SH-SY5Y (cell line): ENCODE measurements at regions not wholly inside any gene's neighbourhood (a gene's known extent, or its start where the extent isn't known, plus 50 kb on each side); places are given as distances from the start of the nearest gene placed in this dataset.

Experiments
- GATA2 ChIP-seq: IDR thresholded peaks from 2 replicates; pipeline ENCODE4 v1.6.1; 2011; ENCODE audit warnings: mild to moderate bottlenecking, low read depth, low read length
- GATA3 ChIP-seq: IDR thresholded peaks from 2 replicates; pipeline ENCODE4 v1.6.1; 2011; ENCODE audit warnings: low read depth, mild to moderate bottlenecking, low read length, moderate library complexity

DNA sequence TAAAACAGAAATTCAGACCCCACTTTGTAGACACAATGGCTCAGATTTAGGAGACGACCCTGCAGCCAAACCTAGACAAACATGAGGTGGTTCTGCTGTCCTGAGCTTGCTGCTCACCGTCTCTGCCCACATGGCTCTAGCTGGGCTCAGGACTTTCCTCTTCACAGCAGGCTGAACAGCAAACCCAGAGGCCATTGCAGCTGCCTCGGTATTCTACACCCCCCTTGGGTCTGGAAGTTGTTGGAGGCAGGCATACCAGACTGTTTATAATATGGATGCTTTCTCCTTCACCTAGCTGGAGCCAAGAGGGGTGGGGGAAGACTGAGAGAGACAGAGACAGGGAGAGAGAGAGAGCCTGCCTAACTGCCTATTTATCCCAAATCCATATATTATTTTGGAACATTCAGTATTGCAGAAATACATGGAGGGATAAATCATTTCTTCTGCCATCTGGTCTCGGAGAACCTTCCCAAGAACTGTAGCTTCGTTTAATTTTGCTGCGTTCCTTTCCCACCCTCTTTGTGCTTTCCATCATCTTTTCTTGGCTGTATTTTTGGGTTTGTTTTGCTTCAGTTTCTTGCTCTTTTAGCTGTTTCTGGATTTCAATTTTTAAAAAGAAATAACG is 628.2 kb upstream of the RBFOX1 start:
- no peak for TF ChIP-seq GATA2
- no peak for TF ChIP-seq GATA3

DNA sequence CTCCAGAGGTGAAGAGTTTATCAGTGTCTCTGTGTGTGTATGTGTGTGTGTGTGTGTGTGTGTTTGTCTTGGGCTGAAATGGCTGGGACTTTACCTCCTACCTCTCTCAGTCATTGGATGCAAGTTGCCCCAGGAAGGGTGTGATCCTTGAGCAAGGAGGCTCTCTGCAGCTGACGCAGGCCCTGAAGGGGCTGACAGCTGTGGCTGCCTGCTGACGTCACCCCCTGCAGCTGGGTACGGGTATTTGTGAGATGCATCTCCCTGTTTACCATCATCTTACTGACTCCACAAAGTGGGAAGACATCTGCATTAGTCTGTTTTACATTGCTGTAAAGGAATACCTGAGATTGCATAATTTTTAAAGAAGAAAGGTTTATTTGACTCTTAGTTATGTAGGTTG is 631.5 kb upstream of the RBFOX1 start:
- TF ChIP-seq GATA2 = no peak
- TF ChIP-seq GATA3 = no peak

DNA sequence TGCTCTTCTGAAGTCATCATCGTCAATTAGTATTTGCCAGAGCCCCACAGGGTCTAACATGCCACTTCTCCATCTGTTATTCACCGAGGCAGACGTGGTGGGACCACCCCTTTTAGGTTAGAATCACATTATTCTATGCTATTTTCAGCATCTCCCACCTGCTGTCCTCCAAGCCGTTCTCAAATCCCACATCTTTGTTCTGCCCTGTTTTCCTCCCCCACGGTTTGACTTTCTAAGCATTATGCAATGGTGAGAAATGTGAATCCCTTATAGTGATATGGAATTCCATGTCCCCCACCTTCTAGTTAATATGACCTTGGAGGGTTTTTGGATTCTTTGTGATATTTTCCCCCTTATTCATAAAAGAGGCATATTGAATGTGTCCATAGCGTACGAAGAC is 634.1 kb upstream of the RBFOX1 start:
- TF ChIP-seq GATA2 (no peak), GATA3 (no peak)

GRCh38 chr16:6695666-6696065 is 637.0 kb upstream of the RBFOX1 start:
- TF ChIP-seq GATA3 (no peak), GATA2 (no peak)

DNA sequence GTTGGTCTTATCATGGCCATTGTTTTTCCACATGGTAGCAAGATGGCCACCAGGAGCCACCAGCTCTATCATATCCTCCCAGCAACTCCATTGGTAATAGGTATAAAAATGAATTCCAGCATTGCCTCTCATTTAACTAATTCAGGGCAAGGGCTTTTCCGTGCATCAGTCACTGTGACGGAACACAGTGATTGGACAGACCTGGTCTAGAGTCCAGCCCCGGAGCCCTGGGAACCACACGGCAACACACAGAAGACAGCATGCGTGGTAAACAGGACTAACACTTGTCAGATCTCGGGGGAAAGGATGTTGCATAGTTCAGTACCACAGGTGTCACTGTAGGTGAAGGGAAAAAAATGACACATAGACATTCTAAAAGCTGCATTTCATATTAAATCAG is 638.0 kb upstream of the RBFOX1 start:
- TF ChIP-seq GATA2 (no peak), GATA3 (no peak)

GRCh38 chr16:6692874-6693273 is 639.8 kb upstream of the RBFOX1 start:
- TF ChIP-seq GATA3 (no peak), GATA2 (no peak)

GRCh38 chr16:6690741-6691140 is 641.9 kb upstream of the RBFOX1 start:
- TF ChIP-seq GATA3 (no peak), GATA2 (no peak)

GRCh38 chr16:6689643-6690042 is 643.0 kb upstream of the RBFOX1 start:
- TF ChIP-seq GATA3 (no peak), GATA2 (no peak)

- TF ChIP-seq GATA2 (no peak), GATA3 (no peak)
Observed at GRCh38 chr16:6687593-6687992, 645.1 kb upstream of the RBFOX1 start.

DNA sequence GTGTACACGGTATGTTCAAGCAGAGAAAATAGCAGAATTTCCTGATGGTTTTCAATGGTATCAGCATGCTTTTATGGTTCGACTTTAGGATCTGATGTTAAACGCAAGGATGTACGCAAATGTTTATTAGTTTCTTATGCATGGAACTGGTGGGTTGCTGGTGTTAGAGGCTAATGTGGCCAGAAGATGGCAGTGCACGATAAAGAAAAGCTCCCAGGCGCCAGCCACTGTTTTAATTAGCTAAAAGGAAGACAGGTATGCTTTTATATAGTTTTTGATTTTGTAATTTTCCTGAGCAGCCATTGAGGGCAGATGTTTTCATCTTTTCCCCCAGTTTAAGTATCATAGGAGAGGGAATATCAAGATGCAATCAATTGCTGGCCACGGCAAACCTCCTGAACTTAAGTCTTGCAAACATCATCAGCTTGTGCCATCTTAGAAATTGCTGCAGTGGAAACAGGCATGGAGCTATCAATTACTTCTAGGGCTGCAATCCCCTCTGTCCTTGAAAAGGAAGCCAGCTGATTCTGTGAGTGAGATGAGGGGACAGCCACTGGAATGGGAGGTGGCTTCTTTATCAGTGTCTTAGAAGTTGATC is 648.5 kb upstream of the RBFOX1 start:
- TF ChIP-seq GATA3 = no peak
- no peak for TF ChIP-seq GATA2

DNA sequence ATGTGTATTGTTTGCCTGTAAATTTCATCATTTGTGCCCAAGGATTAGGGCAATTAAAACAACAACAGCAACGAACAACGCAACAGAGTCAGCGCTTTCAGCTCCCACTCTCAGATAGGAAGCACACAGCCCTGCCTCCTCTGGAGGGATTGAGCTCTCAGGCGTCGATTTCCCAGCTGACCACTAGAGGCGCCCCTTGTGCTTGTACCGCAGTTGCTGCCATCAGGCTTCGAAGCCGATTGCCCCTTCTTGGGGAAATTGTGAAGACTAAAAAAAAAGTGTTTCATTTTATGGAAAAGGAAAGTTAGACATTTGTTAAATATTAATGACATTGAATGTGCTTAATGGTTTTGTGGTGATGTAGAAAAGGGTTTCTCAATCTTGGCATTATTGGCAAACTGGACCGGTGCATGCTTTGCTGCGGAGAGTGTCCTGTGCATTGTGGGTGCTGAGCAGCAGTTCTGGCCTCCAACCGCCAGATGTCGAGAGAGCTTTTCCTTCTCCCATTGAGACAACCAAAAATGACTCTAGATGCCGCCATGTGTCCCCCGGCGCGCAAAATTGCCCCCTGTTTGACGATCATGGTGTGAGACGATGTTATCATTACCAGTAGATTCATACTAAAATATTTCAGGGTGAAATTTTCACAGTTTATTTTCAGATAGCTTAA is 650.4 kb upstream of the RBFOX1 start:
- TF ChIP-seq GATA3 = no peak
- TF ChIP-seq GATA2 = no peak

DNA sequence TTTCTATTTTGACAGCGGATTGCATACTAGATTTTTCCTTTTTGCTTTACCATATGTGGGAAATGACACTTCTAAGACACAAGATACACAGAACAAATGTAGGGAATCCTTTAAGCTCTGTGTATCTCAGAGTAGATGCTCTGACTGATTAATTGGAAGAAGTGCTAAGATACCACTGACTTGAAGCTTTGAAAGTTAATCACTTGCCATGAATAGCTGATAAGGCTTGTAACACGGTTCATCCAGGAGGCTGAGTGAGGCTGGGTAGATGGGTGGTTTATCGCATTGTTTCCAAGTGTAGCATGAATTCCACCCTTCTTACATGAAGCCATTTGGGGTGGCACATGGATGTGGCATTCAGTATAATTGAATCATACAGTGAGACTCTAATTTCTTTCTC is 654.1 kb upstream of the RBFOX1 start:
- no peak for TF ChIP-seq GATA3
- no peak for TF ChIP-seq GATA2

GRCh38 chr16:6674071-6674470 is 658.6 kb upstream of the RBFOX1 start:
- TF ChIP-seq GATA2 = no peak
- TF ChIP-seq GATA3 = no peak

DNA sequence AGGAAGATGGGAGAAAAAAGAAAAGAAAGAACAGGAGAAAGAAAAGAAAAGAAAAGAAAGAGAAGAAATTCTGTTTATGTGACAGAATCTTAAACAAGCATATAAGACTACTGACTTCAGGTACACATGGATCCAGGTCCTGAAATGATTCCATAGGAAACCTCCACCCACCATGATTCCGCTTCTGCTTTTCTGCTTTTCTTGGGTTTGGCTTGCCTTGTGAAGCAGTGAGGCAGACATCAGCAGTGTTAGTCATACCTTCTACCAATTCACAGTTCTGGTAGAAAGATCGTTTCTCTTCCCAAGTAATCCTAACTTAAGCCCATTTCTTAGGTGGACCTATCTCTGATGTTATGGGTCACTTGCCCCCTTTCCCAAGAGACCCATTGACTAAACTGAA is 660.1 kb upstream of the RBFOX1 start:
- no peak for TF ChIP-seq GATA3
- TF ChIP-seq GATA2 = no peak

DNA sequence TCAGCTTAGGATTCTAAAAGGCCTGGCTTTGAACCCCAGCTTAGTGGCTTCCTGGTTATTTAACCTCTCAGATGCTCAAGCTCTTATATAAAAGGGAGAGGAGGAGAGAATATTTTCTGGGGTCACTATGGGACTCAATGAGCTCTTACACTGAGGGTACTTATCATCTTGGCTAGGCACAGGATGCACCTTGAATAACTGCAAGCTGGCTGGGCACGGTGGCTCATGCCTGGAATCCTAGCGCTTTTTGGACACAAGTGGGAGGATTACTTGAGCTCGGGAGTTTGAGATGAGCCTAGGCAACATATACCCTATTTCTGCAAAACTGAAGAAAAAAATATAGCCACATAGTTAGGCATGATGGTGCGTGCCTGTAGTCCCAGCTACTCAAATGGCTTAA is 665.3 kb upstream of the RBFOX1 start:
- TF ChIP-seq GATA3 = no peak
- no peak for TF ChIP-seq GATA2
